ENCODE measurements at regions not wholly inside any gene's neighbourhood (a gene's known extent, or its start where the extent isn't known, plus 50 kb on each side); places are given as distances from the start of the nearest gene placed in this dataset.
A peak's percentile ranks its signal among the peaks of the same experiment; 100 is the strongest.

DNA sequence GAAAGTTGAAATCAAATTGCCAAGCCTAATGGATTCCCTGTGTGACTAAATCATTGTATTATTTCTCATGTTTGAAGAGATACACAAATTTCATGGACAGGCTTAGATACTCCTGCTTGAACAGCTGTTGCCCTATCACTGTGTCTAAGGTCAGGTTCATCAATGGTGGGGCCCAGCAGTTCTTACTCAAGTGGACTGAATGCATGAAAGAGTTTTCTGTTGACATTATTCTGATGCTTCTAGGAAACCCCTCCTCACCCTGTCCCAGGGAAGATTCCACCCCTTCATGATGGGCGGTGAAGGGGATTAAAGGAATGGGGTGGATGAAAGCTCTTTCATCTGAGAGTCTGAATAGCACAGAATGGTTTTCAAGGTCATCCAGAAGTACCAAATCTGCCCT is 148.8 kb downstream of the INO80D start:
- H3K27ac ChIP-seq (ENCODE audit: low read depth in 2 of 2, low read length in 2 of 2), result no peak overlapping the region
- no peak for FAIRE-seq

DNA sequence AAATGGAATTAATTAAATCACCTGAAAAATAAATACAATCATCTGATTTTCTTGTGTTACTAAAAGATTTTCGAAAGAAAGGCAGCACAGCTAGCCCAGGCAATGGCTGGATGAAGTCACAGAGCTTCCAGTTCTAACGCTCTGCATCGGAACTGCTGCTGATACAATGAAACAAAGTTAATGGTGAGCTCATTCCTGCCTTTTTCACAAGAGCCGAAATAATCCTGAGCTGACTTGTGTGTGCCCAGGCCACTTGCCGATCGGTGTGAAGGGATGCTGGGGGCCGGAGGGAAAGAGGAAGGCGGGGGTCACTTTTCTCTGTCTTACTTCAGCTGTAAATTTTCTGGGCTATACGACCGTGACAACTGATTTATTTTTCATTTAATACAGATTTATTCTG is 149.5 kb downstream of the INO80D start:
- intact Hi-C loops (cut with DNase I), result no loop called here
- H3K4me3 ChIP-seq (ENCODE audit: low read length in 3 of 3), result no peak overlapping the region
- H3K9ac ChIP-seq (ENCODE audit: low read length in 3 of 3), result no peak overlapping the region
- no peaks in the 10 kb centered on the region for H3K9me3 ChIP-seq (ENCODE audit: control insufficient read depth in 2 of 3, insufficient read depth in 1 of 3, low read length in 3 of 3)
- TF ChIP-seq, protein P1, sequence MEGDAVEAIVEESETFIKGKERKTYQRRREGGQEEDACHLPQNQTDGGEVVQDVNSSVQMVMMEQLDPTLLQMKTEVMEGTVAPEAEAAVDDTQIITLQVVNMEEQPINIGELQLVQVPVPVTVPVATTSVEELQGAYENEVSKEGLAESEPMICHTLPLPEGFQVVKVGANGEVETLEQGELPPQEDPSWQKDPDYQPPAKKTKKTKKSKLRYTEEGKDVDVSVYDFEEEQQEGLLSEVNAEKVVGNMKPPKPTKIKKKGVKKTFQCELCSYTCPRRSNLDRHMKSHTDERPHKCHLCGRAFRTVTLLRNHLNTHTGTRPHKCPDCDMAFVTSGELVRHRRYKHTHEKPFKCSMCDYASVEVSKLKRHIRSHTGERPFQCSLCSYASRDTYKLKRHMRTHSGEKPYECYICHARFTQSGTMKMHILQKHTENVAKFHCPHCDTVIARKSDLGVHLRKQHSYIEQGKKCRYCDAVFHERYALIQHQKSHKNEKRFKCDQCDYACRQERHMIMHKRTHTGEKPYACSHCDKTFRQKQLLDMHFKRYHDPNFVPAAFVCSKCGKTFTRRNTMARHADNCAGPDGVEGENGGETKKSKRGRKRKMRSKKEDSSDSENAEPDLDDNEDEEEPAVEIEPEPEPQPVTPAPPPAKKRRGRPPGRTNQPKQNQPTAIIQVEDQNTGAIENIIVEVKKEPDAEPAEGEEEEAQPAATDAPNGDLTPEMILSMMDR (IDR thresholded peaks at IDR 0.05; ENCODE audit: borderline replicate concordance, extremely low read depth, insufficient read depth), result no peak
- H3K27me3 ChIP-seq (ENCODE audit: control insufficient read depth, insufficient read depth, low read length), result no peaks in the 10 kb centered on the region
- no peaks in the 10 kb centered on the region for H3K4me1 ChIP-seq (ENCODE audit: control insufficient read depth in 2 of 3, insufficient read depth in 2 of 3, low read depth in 1 of 3, low read length in 3 of 3)
- H3K27ac ChIP-seq (ENCODE audit: low read depth in 2 of 2, low read length in 2 of 2), result no peak overlapping the region
- no peaks in the 10 kb centered on the region for H3K36me3 ChIP-seq (ENCODE audit: control insufficient read depth in 2 of 3, insufficient read depth in 3 of 3, low read length in 3 of 3)
- no peak for FAIRE-seq
- DNase-seq, result no peak

More for the DNA sequence above, 148.8 kb downstream of the INO80D start:
- no peaks in the 10 kb centered on the region for H3K9me3 ChIP-seq (ENCODE audit: control insufficient read depth in 2 of 3, insufficient read depth in 1 of 3, low read length in 3 of 3)
- no peaks in the 10 kb centered on the region for H3K4me1 ChIP-seq (ENCODE audit: control insufficient read depth in 2 of 3, insufficient read depth in 2 of 3, low read depth in 1 of 3, low read length in 3 of 3)
- no peak for DNase-seq
- TF ChIP-seq, protein P1 (IDR thresholded peaks at IDR 0.05; ENCODE audit: borderline replicate concordance, extremely low read depth, insufficient read depth), result no peak
- no peak overlapping the region for H3K4me3 ChIP-seq (ENCODE audit: low read length in 3 of 3)
- intact Hi-C loops (cut with DNase I), result no loop called here
- H3K9ac ChIP-seq (ENCODE audit: low read length in 3 of 3), result no peak overlapping the region
- no peaks in the 10 kb centered on the region for H3K27me3 ChIP-seq (ENCODE audit: control insufficient read depth, insufficient read depth, low read length)
- no peaks in the 10 kb centered on the region for H3K36me3 ChIP-seq (ENCODE audit: control insufficient read depth in 2 of 3, insufficient read depth in 3 of 3, low read length in 3 of 3)

DNA sequence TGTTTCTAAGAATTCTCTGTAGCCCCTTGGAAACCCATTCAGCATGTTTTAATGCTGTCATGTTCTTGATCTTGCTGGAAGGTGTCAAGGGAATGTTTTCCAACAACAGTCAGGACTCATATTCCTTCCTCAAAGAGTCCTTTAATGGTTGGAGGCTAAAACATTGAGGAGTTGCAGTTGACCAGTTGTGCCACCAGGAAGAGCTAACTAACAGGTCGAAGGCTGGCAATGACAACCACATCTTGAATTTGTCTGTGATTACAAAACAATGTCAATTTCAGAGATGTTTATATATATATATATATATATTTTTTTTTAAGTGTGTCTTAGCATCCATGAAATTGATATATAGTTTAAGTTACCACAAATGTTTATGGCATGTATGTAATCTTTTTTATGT is 151.5 kb downstream of the INO80D start:
- Histone ChIP-seq H3K27ac (ENCODE audit: low read depth in 2 of 2, low read length in 2 of 2) (no peak overlapping the region), H3K4me3 (ENCODE audit: low read length in 3 of 3) (no peak overlapping the region), H3K9ac (ENCODE audit: low read length in 3 of 3) (no peak overlapping the region), H3K4me1 (ENCODE audit: control insufficient read depth in 2 of 3, insufficient read depth in 2 of 3, low read depth in 1 of 3, low read length in 3 of 3) (peaks cover 0 to 3% (median 0%) of the 10 kb centered on the region in 3 donors), H3K9me3 (ENCODE audit: control insufficient read depth in 2 of 3, insufficient read depth in 1 of 3, low read length in 3 of 3) (no peaks in the 10 kb centered on the region), H3K36me3 (ENCODE audit: control insufficient read depth in 2 of 3, insufficient read depth in 3 of 3, low read length in 3 of 3) (no peaks in the 10 kb centered on the region), H3K27me3 (ENCODE audit: control insufficient read depth, insufficient read depth, low read length) (no peaks in the 10 kb centered on the region)
- intact Hi-C loops (cut with DNase I), result no loop called here
- FAIRE-seq (peak; percentile 37), DNase-seq (no peak)
- TF ChIP-seq, protein P1 (IDR thresholded peaks at IDR 0.05; ENCODE audit: borderline replicate concordance, extremely low read depth, insufficient read depth), result no peak

DNA sequence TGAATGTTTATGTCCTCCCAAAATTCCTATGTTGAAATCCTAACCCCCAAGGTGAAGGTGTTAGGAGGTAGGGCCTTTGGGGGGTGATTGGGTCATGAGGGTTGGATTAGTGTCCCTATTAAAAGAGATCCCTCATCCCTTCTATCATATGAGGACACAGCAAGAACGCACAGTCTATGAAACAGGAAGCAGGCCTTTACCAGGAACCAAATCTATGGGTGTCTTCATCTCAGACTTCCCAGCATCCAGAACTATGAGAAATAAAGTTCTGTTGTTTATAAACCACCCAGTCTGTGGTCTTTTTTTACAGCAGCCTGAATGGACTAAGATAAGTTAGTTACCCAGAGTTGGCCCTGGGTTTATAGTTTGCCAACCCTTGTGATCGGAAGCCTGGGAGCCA is 153.1 kb downstream of the INO80D start:
- intact Hi-C loops (cut with DNase I), result no loop called here
- Histone ChIP-seq H3K9ac (ENCODE audit: low read length in 3 of 3) (no peak overlapping the region), H3K27me3 (ENCODE audit: control insufficient read depth, insufficient read depth, low read length) (no peaks in the 10 kb centered on the region), H3K9me3 (ENCODE audit: control insufficient read depth in 2 of 3, insufficient read depth in 1 of 3, low read length in 3 of 3) (no peaks in the 10 kb centered on the region), H3K27ac (ENCODE audit: low read depth in 2 of 2, low read length in 2 of 2) (no peak overlapping the region), H3K4me1 (ENCODE audit: control insufficient read depth in 2 of 3, insufficient read depth in 2 of 3, low read depth in 1 of 3, low read length in 3 of 3) (peaks cover 0 to 3% (median 0%) of the 10 kb centered on the region in 3 donors), H3K4me3 (ENCODE audit: low read length in 3 of 3) (no peak overlapping the region), H3K36me3 (ENCODE audit: control insufficient read depth in 2 of 3, insufficient read depth in 3 of 3, low read length in 3 of 3) (no peaks in the 10 kb centered on the region)
- no peak for FAIRE-seq
- no peak for DNase-seq
- TF ChIP-seq, protein P1 (IDR thresholded peaks at IDR 0.05; ENCODE audit: borderline replicate concordance, extremely low read depth, insufficient read depth), result no peak
